ENCODE measurements at regions not wholly inside any gene's neighbourhood (a gene's known extent, or its start where the extent isn't known, plus 50 kb on each side); places are given as distances from the start of the nearest gene placed in this dataset.
A peak's percentile ranks its signal among the peaks of the same experiment; 100 is the strongest.

DNA sequence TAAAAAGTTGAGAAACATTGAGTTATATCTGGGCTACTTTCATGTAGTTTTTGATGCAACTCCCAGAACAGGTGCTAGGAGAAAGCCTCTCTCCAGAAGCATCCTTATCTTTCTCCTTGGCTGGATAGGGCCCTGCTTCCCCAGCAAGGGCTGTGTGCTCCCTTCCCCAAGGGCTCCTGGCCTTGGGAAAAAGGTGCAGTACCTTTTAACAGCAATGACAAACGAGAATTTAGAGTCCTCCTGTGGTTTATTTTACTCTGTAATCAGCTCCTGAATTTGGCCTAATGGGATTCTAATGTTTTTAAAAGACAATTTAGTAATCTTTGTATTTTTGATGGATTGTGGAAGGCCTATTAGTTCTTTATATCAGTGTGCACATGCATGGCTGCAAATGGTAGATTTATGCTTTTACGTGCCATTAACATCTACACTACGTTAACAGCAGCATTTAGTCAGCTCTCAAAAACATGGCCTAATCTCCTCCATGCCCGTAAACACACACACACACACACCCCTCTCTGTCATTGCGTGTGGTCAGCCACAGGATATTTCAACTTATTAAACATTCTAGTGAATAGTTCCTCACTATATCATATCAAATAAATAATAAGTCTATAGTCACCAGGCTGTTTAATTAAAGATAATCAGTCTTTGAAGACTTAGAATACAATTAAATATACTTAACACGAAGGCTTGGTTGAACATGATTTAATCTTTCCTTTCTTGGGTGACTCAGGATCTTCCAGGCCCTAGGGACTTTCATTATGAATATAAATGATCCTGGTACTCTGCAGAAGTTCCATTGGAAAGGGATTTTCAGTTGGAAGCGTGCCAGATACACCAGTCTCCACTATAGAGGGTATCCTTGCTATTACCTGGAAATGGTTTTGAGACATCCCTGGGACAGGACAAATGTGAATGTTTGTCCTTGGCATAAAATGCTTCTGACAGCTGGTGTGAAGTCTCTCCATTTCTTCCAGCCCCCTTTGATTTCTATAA lies 181.4 kb upstream of the PWP1 start:
- ATAC-seq: no peak
- Histone ChIP-seq H3K4me3 (no peak overlapping the region), H3K9me3 (peaks cover 4% of the 10 kb centered on the region), H3K27me3 (ENCODE audit: insufficient read depth in 3 of 3, low read length in 2 of 3) (no peaks in the 10 kb centered on the region), H3K4me1 (no peaks in the 10 kb centered on the region), H3K36me3 (ENCODE audit: insufficient read depth in 1 of 2, low read depth in 1 of 2) (no peaks in the 10 kb centered on the region), H3K27ac (no peak overlapping the region)
- WGBS, 3 donors: 61 to 71% (median 67%) methylated on average over 7 of the region's 7 CpGs
- TF ChIP-seq, protein P1, sequence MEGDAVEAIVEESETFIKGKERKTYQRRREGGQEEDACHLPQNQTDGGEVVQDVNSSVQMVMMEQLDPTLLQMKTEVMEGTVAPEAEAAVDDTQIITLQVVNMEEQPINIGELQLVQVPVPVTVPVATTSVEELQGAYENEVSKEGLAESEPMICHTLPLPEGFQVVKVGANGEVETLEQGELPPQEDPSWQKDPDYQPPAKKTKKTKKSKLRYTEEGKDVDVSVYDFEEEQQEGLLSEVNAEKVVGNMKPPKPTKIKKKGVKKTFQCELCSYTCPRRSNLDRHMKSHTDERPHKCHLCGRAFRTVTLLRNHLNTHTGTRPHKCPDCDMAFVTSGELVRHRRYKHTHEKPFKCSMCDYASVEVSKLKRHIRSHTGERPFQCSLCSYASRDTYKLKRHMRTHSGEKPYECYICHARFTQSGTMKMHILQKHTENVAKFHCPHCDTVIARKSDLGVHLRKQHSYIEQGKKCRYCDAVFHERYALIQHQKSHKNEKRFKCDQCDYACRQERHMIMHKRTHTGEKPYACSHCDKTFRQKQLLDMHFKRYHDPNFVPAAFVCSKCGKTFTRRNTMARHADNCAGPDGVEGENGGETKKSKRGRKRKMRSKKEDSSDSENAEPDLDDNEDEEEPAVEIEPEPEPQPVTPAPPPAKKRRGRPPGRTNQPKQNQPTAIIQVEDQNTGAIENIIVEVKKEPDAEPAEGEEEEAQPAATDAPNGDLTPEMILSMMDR (IDR thresholded peaks at IDR 0.05): no peak
- no peak for DNase-seq
- intact Hi-C loops (cut with DNase I): no loop called here

DNA sequence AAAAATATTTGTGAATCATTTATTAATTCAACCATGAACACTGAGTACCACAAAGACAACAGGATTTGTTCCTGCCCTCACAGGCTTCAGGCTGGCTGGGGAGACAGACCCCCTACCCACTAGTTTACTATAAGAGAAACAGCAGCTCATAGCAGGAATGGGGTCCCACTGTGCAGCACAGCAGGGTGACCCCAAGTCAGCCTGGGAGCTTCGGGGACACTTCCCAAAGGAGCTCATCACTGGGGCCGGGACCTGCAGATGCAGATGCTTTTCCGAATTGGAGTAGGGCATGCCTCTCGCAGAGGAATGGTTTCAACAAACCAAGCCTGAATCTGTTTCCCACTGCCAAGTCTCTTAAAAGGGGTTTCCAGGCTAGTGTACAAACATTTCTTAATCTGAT lies 176.2 kb upstream of the PWP1 start:
- Histone ChIP-seq H3K36me3 (ENCODE audit: insufficient read depth in 1 of 2, low read depth in 1 of 2) (no peaks in the 10 kb centered on the region), H3K27me3 (ENCODE audit: insufficient read depth in 3 of 3, low read length in 2 of 3) (no peaks in the 10 kb centered on the region), H3K4me3 (no peak overlapping the region), H3K9me3 (peaks cover 4% of the 10 kb centered on the region), H3K27ac (no peak overlapping the region), H3K4me1 (no peaks in the 10 kb centered on the region)
- DNase-seq (no peak), ATAC-seq (no peak)
- 50 to 59% (median 56%) methylated on average over 4 of the region's 4 CpGs for WGBS, 3 donors
- intact Hi-C loops (cut with DNase I): no loop called here
- TF ChIP-seq, protein P1 (IDR thresholded peaks at IDR 0.05): no peak

- H3K9me3 ChIP-seq: peaks cover 4% of the 10 kb centered on the region
- no peaks in the 10 kb centered on the region for H3K36me3 ChIP-seq (ENCODE audit: insufficient read depth in 1 of 2, low read depth in 1 of 2)
- WGBS, 3 donors: 61 to 70% (median 67%) methylated on average over 2 of the region's 2 CpGs
- DNase-seq: no peak
- intact Hi-C loops (cut with DNase I): no loop called here
- no peak for ATAC-seq
- H3K27me3 ChIP-seq (ENCODE audit: insufficient read depth in 3 of 3, low read length in 2 of 3): no peaks in the 10 kb centered on the region
- no peak overlapping the region for H3K27ac ChIP-seq
- TF ChIP-seq, protein P1 (IDR thresholded peaks at IDR 0.05): no peak
- no peak overlapping the region for H3K4me3 ChIP-seq
- no peaks in the 10 kb centered on the region for H3K4me1 ChIP-seq
These were observed 175.4 kb upstream of the PWP1 start for GRCh38 chr12:107510211-107510610.

- Histone ChIP-seq H3K27ac (no peak overlapping the region), H3K4me3 (no peak overlapping the region)
These were observed 174.3 kb upstream of the PWP1 start for GRCh38 chr12:107511292-107511691.

More at GRCh38 chr12:107511292-107511691, 174.3 kb upstream of the PWP1 start:
- H3K9me3 ChIP-seq: no peaks in the 10 kb centered on the region
- WGBS, 3 donors: 34 to 46% (median 41%) methylated on average over 3 of the region's 3 CpGs
- no peaks in the 10 kb centered on the region for H3K27me3 ChIP-seq (ENCODE audit: insufficient read depth in 3 of 3, low read length in 2 of 3)
- H3K4me1 ChIP-seq: no peaks in the 10 kb centered on the region
- ATAC-seq (peak in 1 of 4 donors; percentile 34), DNase-seq (no peak)
- TF ChIP-seq, protein P1 (IDR thresholded peaks at IDR 0.05): no peak
- intact Hi-C loops (cut with DNase I): no loop called here
- no peaks in the 10 kb centered on the region for H3K36me3 ChIP-seq (ENCODE audit: insufficient read depth in 1 of 2, low read depth in 1 of 2)
